H1 (cell line): ENCODE measurements at regions not wholly inside any gene's neighbourhood (a gene's known extent, or its start where the extent isn't known, plus 50 kb on each side); places are given as distances from the start of the nearest gene placed in this dataset.

Experiments used
- CTCF ChIA-PET: fragments of 300-600 bp; sonication (Branson Sonifier 250); formaldehyde crosslinking; loops from one replicate; lab custom pipeline; 2021; ENCODE audit not compliant: partially characterized antibody; lab: Charles Lee
- POLR2A ChIA-PET: fragments of 300-600 bp; sonication (Branson Sonifier 250); formaldehyde crosslinking; loops from one replicate; lab custom pipeline; 2021; ENCODE audit warnings: inconsistent platforms; ENCODE audit not compliant: partially characterized antibody; lab: Charles Lee
- DNase-seq, 2 experiments: peaks; one replicate each; pipeline versions ENCODE4 v3.0.0 to v3.0.0-alpha.2; 2010 to 2022; ENCODE audit warnings: low spot score in 2 of 2, low read depth in 1 of 2, mixed read lengths in 1 of 2
- FAIRE-seq: peaks from 2 replicates; lab custom pipeline; 2011; peaks lifted over from hg19 to GRCh38; lab: Jason Lieb, UNC
- H2AFZ ChIP-seq: 2 replicates; pipeline ENCODE4 v1.8.1; 2012; ENCODE audit warnings: low read length, inconsistent platforms
- H2AK5ac ChIP-seq: 2 replicates; pipeline ENCODE4 v1.6.1; 2013; ENCODE audit warnings: low read depth, low read length
- H2BK120ac ChIP-seq: replicated peaks from 2 replicates; pipeline ENCODE3; 2013; ENCODE audit warnings: low read depth, low read length, inconsistent platforms
- H2BK12ac ChIP-seq: 2 replicates; pipeline ENCODE4 v1.6.1; 2013; ENCODE audit warnings: low read depth, low read length
- H2BK15ac ChIP-seq: 2 replicates; pipeline ENCODE4 v1.6.1; 2013; ENCODE audit warnings: low read length
- H2BK20ac ChIP-seq: 2 replicates; pipeline ENCODE4 v1.6.1; 2013; ENCODE audit warnings: low read length
- H2BK5ac ChIP-seq: 2 replicates; pipeline ENCODE4 v1.6.1; 2013; ENCODE audit warnings: low read depth, low read length
- H3K14ac ChIP-seq: 2 replicates; pipeline ENCODE4 v1.6.1; 2013; ENCODE audit warnings: inconsistent platforms; ENCODE audit not compliant: insufficient read length
- H3K18ac ChIP-seq: 2 replicates; pipeline ENCODE4 v1.6.1; 2013; ENCODE audit warnings: low read length; ENCODE audit errors: extremely low read depth
- H3K23ac ChIP-seq: 2 replicates; pipeline ENCODE4 v1.6.1; 2013; ENCODE audit warnings: inconsistent platforms; ENCODE audit not compliant: insufficient read length
- H3K23me2 ChIP-seq: 2 replicates; pipeline ENCODE4 v1.6.1; 2013; ENCODE audit warnings: low read depth, low read length
- H3K27ac ChIP-seq: 2 replicates; pipeline ENCODE4 v1.6.1; 2011; ENCODE audit warnings: low read depth, low read length, inconsistent platforms
- H3K27me3 ChIP-seq, 4 experiments: replicated peaks in 1 of 4; 1 replicate in 1 of 4; 2 replicates in 3 of 4; pipeline versions ENCODE4 v1.6.1 to v1.8.1; 2011 to 2013; ENCODE audit warnings: low read length in 3 of 4, mild to moderate bottlenecking in 3 of 4, inconsistent platforms in 2 of 4, mixed read lengths in 2 of 4, moderate library complexity in 1 of 4; ENCODE audit not compliant: control insufficient read depth in 3 of 4, insufficient read depth in 3 of 4; ENCODE audit errors: extremely low read depth in 1 of 4
- H3K36me3 ChIP-seq, 4 experiments: 2 replicates each; pipeline versions ENCODE4 v1.6.1 to v1.8.1; 2011 to 2013; ENCODE audit warnings: mild to moderate bottlenecking in 4 of 4, low read length in 3 of 4, moderate library complexity in 2 of 4, control low read depth in 1 of 4, inconsistent platforms in 1 of 4; ENCODE audit not compliant: insufficient read depth in 4 of 4, control insufficient read depth in 2 of 4
- H3K4ac ChIP-seq: replicated peaks from 2 replicates; pipeline ENCODE3; 2013; ENCODE audit warnings: low read length, low read depth, mixed read lengths, inconsistent platforms; ENCODE audit not compliant: insufficient read length
- H3K4me1 ChIP-seq, 4 experiments: replicated peaks in 1 of 4; 1 replicate in 1 of 4; 2 replicates in 3 of 4; pipeline versions ENCODE4 v1.6.1 to v1.8.1; 2011 to 2013; ENCODE audit warnings: low read length in 3 of 4, inconsistent platforms in 2 of 4, mixed read lengths in 1 of 4; ENCODE audit not compliant: insufficient read depth in 4 of 4, control insufficient read depth in 3 of 4
- H3K4me2 ChIP-seq, 2 experiments: 2 replicates each; pipeline versions ENCODE4 v1.6.1 to v1.8.1; 2011 to 2013; ENCODE audit warnings: low read depth in 2 of 2, low read length in 2 of 2, control low read depth in 1 of 2, inconsistent platforms in 1 of 2, mild to moderate bottlenecking in 1 of 2; ENCODE audit not compliant: insufficient read depth in 1 of 2
- H3K4me3 ChIP-seq, 4 experiments: fragments of 200-600, 300-600 bp in 1 of 4; sonication (generic), shearing (Covaris generic), sonication (Bioruptor Twin) in 1 of 4; 2 replicates each; pipeline versions ENCODE4 v1.5.1 to v1.8.1; 2011 to 2016; ENCODE audit warnings: low read length in 4 of 4, low read depth in 3 of 4, control low read depth in 2 of 4, inconsistent platforms in 2 of 4, mild to moderate bottlenecking in 2 of 4, mixed read lengths in 1 of 4, moderate library complexity in 1 of 4; ENCODE audit not compliant: insufficient read depth in 2 of 4; ENCODE audit errors: extremely low read depth in 1 of 4
- H3K56ac ChIP-seq: replicated peaks from 2 replicates; pipeline ENCODE3; 2013; ENCODE audit warnings: low read depth, mild to moderate bottlenecking, mixed read lengths, low read length, inconsistent platforms; ENCODE audit not compliant: insufficient read length
- H3K79me1 ChIP-seq: 2 replicates; pipeline ENCODE4 v1.6.1; 2013; ENCODE audit warnings: low read depth, low read length, control low read depth
- H3K79me2 ChIP-seq, 2 experiments: 2 replicates each; pipeline versions ENCODE4 v1.6.1 to v1.8.1; 2012 to 2013; ENCODE audit warnings: low read length in 2 of 2, mild to moderate bottlenecking in 2 of 2, inconsistent platforms in 1 of 2; ENCODE audit not compliant: insufficient read depth in 2 of 2, control insufficient read depth in 1 of 2
- H3K9ac ChIP-seq, 4 experiments: replicated peaks in 1 of 4; 1 replicate in 1 of 4; 2 replicates in 3 of 4; pipeline versions ENCODE4 v1.6.1 to v1.8.1; 2011 to 2013; ENCODE audit warnings: low read depth in 3 of 4, low read length in 3 of 4, control low read depth in 2 of 4, mild to moderate bottlenecking in 2 of 4, moderate library complexity in 2 of 4, inconsistent platforms in 1 of 4; ENCODE audit errors: extremely low read depth in 1 of 4
- H3K9me3 ChIP-seq, 2 experiments: 2 replicates each; pipeline versions ENCODE4 v1.6.1 to v1.8.1; 2012 to 2013; ENCODE audit warnings: mild to moderate bottlenecking in 2 of 2, moderate library complexity in 2 of 2, control low read depth in 1 of 2, inconsistent platforms in 1 of 2, low read depth in 1 of 2, low read length in 1 of 2, mixed read lengths in 1 of 2; ENCODE audit not compliant: insufficient read depth in 2 of 2
- H4K20me1 ChIP-seq, 2 experiments: replicated peaks in 1 of 2; 2 replicates each; pipeline versions ENCODE3 to v1.8.1; 2011 to 2013; ENCODE audit warnings: inconsistent platforms in 2 of 2, low read length in 2 of 2, mild to moderate bottlenecking in 1 of 2; ENCODE audit not compliant: insufficient read depth in 2 of 2, control insufficient read depth in 1 of 2
- H4K5ac ChIP-seq: 2 replicates; pipeline ENCODE4 v1.6.1; 2013; ENCODE audit warnings: low read length, low read depth, mixed read lengths, inconsistent platforms; ENCODE audit not compliant: insufficient read length
- H4K8ac ChIP-seq: 2 replicates; pipeline ENCODE4 v1.8.0; 2013; ENCODE audit warnings: mild to moderate bottlenecking, moderate library complexity, low read length, inconsistent platforms; ENCODE audit not compliant: insufficient read depth; ENCODE audit errors: extremely low read depth
- H4K91ac ChIP-seq: replicated peaks from 2 replicates; pipeline ENCODE3; 2013; ENCODE audit warnings: low read length, mixed read lengths, inconsistent platforms; ENCODE audit not compliant: insufficient read length
- BRCA1 ChIP-seq: IDR thresholded peaks from 2 replicates; pipeline ENCODE4 v1.6.1; 2012; ENCODE audit warnings: low read depth, low read length, improper control_type of control experiment
- CBX8 ChIP-seq: fragments of 300-800, 300-1000 bp; sonication (generic); IDR thresholded peaks from 2 replicates; pipeline ENCODE4 v1.7.1; 2016; ENCODE audit warnings: low read depth, low read length, borderline replicate concordance
- CTCF ChIP-seq, 3 experiments: IDR thresholded peaks; 1 replicate in 2 of 3; 2 replicates in 1 of 3; pipeline versions ENCODE4 v1.5.1 to v1.6.1; 2011; ENCODE audit warnings: low read length in 3 of 3, mild to moderate bottlenecking in 3 of 3, inconsistent platforms in 2 of 3, low read depth in 1 of 3, moderate library complexity in 1 of 3; ENCODE audit not compliant: insufficient read depth in 1 of 3; ENCODE audit errors: control extremely low read depth in 1 of 3
- EGR1 ChIP-seq: IDR thresholded peaks from 2 replicates; pipeline ENCODE4 v1.6.1; 2011; ENCODE audit warnings: low read depth, low read length, borderline replicate concordance
- HDAC6 ChIP-seq: IDR thresholded peaks from one replicate; pipeline ENCODE4 v1.7.1; 2012; ENCODE audit warnings: low read depth, mild to moderate bottlenecking, inconsistent platforms, low read length, moderate library complexity
- JUN ChIP-seq: IDR thresholded peaks from 2 replicates; pipeline ENCODE4 v1.6.1; 2011; ENCODE audit warnings: low read depth, mild to moderate bottlenecking, improper control_type of control experiment, low read length
- POU5F1 ChIP-seq: IDR thresholded peaks from 2 replicates; pipeline ENCODE4 v1.6.1; 2011; ENCODE audit warnings: low read depth, mild to moderate bottlenecking, low read length, moderate library complexity
- SP2 ChIP-seq: IDR thresholded peaks from 2 replicates; pipeline ENCODE4 v1.6.1; 2012; ENCODE audit warnings: mild to moderate bottlenecking, low read length, inconsistent platforms
- SUZ12 ChIP-seq: fragments of 200-600 bp; sonication (generic); IDR thresholded peaks from 2 replicates; pipeline ENCODE4 v1.6.1; 2012; ENCODE audit warnings: mild to moderate bottlenecking, inconsistent platforms, low read length, moderate library complexity, mixed read lengths
- TCF12 ChIP-seq: IDR thresholded peaks from 2 replicates; pipeline ENCODE4 v1.6.1; 2011; ENCODE audit warnings: low read depth, mild to moderate bottlenecking, low read length
- WGBS, 2 experiments: shearing (Covaris generic) in 1 of 2; methylation state at CpG; one replicate each; pipeline versions ENCODE4 v1.1.6 to v1.1.7; 2013 to 2015; ENCODE audit warnings: low lambda C conversion rate in 2 of 2, mixed read lengths in 2 of 2, inconsistent platforms in 1 of 2, low coverage in 1 of 2, missing lambda C conversion rate in 1 of 2; ENCODE audit not compliant: insufficient replicate concordance in 2 of 2, insufficient coverage in 1 of 2, insufficient read length in 1 of 2; ENCODE audit errors: extremely low coverage in 1 of 2, missing lambda C conversion rate in 1 of 2; 5-methylcytosine and 5-hydroxymethylcytosine counted together

GRCh38 chr4:178412455-178412854 lies 970.2 kb upstream of the AGA start (continued):
- no peak for TF ChIP-seq SUZ12

GRCh38 chr4:178414042-178414441 lies 971.8 kb upstream of the AGA start:
- Histone ChIP-seq H3K79me1 (no peaks in the 10 kb centered on the region), H3K36me3 (no peaks in the 10 kb centered on the region), H3K9ac (no peak overlapping the region), H3K9me3 (no peaks in the 10 kb centered on the region; a peak in 1 of 4 replicates), H2BK12ac (no peak overlapping the region), H3K23me2 (no peaks in the 10 kb centered on the region)
- CTCF ChIA-PET = no interaction called here
- TF ChIP-seq SP2 = no peak
- TF ChIP-seq POU5F1 = no peak
- TF ChIP-seq BRCA1 = no peak
- TF ChIP-seq EGR1 = no peak
- TF ChIP-seq CTCF (IDR thresholded peaks at IDR 0.05; ENCODE audit: control extremely low read depth in 1 of 3, insufficient read depth in 1 of 3, low read depth in 1 of 3, low read length in 3 of 3) = no peak
- no peak for TF ChIP-seq CBX8
- TF ChIP-seq JUN = no peak
- no peak for TF ChIP-seq HDAC6
- TF ChIP-seq TCF12 = no peak
- TF ChIP-seq, all 59 proteins: peak for 0
- no peak overlapping the region for H4K5ac ChIP-seq
- H3K23ac ChIP-seq = no peak overlapping the region
- H2BK20ac ChIP-seq = no peak overlapping the region
- no peak overlapping the region for H2BK15ac ChIP-seq
- FAIRE-seq (no peak), DNase-seq (no peak)
- no peak overlapping the region for H2BK120ac ChIP-seq
- POLR2A ChIA-PET = no interaction called here
- H3K4me2 ChIP-seq = no peak overlapping the region
- no peaks in the 10 kb centered on the region for H3K79me2 ChIP-seq
- H3K27me3 ChIP-seq = no peaks in the 10 kb centered on the region
- no peak overlapping the region for H3K56ac ChIP-seq
- no peak overlapping the region for H3K14ac ChIP-seq
- WGBS, 2 experiments = 80% methylated on average over 4 of the region's 4 CpGs; no CpG with 5 or more reads in 1 of the 2 experiments
- H3K18ac ChIP-seq = no peak overlapping the region
- H4K8ac ChIP-seq = no peak overlapping the region
- H3K4ac ChIP-seq = no peak overlapping the region
- H2BK5ac ChIP-seq = no peak overlapping the region
- no peak overlapping the region for H3K4me3 ChIP-seq
- no peak overlapping the region for H2AFZ ChIP-seq
- H3K4me1 ChIP-seq = peaks cover 0 to 2% (median 0%) of the 10 kb centered on the region in 4 experiments; a peak in 2 of 7 replicates
- H3K27ac ChIP-seq = no peak overlapping the region
- no peak overlapping the region for H4K91ac ChIP-seq
- no peak overlapping the region for H2AK5ac ChIP-seq
- H4K20me1 ChIP-seq = no peaks in the 10 kb centered on the region
